ENCODE measurements at regions not wholly inside any gene's neighbourhood (a gene's known extent, or its start where the extent isn't known, plus 50 kb on each side); places are given as distances from the start of the nearest gene placed in this dataset.
"Not testable (repeated sequence)": the region's sequence is repeated elsewhere in the genome, so short reads cannot be mapped to it uniquely, and the experiment has no call there.

- Histone ChIP-seq H3K27me3 (ENCODE audit: insufficient read depth, low read depth, low read length) (no peaks in the 10 kb centered on the region), H2AFZ (ENCODE audit: low read depth, low read length) (no peak overlapping the region), H4K20me1 (ENCODE audit: insufficient read depth) (no peaks in the 10 kb centered on the region), H3K9me3 (ENCODE audit: low read length) (no peaks in the 10 kb centered on the region), H3K9ac (ENCODE audit: low read length) (no peak overlapping the region), H3K9me2 (ENCODE audit: insufficient read depth, low read length) (no peaks in the 10 kb centered on the region), H3K4me3 (ENCODE audit: low read length) (no peak overlapping the region), H3K4me2 (ENCODE audit: low read length) (no peak overlapping the region), H3K36me3 (ENCODE audit: insufficient read depth, low read length) (no peaks in the 10 kb centered on the region), H3K79me2 (replicated peaks; ENCODE audit: insufficient read depth, low read length) (no peaks in the 10 kb centered on the region), H3K27ac (ENCODE audit: low read length) (no peak overlapping the region), H3F3A (ENCODE audit: insufficient read depth, low read length, poor library complexity, severe bottlenecking) (no peaks in the 10 kb centered on the region)
- no peak for TF ChIP-seq EP300 (conservative IDR thresholded peaks at IDR 0.05; ENCODE audit: poor library complexity, severe bottlenecking)
These were observed 83.7 kb upstream of the TRIM77 start for GRCh38 chr11:89626366-89626765.

- not testable (repeated sequence) for H3F3A ChIP-seq (ENCODE audit: insufficient read depth, low read length, poor library complexity, severe bottlenecking); H2AFZ ChIP-seq (ENCODE audit: low read depth, low read length); H3K4me3 ChIP-seq (ENCODE audit: low read length); H3K36me3 ChIP-seq (ENCODE audit: insufficient read depth, low read length); H3K27me3 ChIP-seq (ENCODE audit: insufficient read depth, low read depth, low read length); H3K9ac ChIP-seq (ENCODE audit: low read length); H3K9me3 ChIP-seq (ENCODE audit: low read length); H3K27ac ChIP-seq (ENCODE audit: low read length); H3K4me2 ChIP-seq (ENCODE audit: low read length); H3K9me2 ChIP-seq (ENCODE audit: insufficient read depth, low read length); H3K79me2 ChIP-seq (replicated peaks; ENCODE audit: insufficient read depth, low read length); H4K20me1 ChIP-seq (ENCODE audit: insufficient read depth)
These were observed 83.2 kb upstream of the TRIM77 start for GRCh38 chr11:89626881-89627280.

- no peaks in the 10 kb centered on the region for H3K36me3 ChIP-seq (ENCODE audit: insufficient read depth, low read length)
- no peak overlapping the region for H3K27ac ChIP-seq (ENCODE audit: low read length)
- no peaks in the 10 kb centered on the region for H3K9me3 ChIP-seq (ENCODE audit: low read length)
These were observed 76.9 kb upstream of the TRIM77 start for GRCh38 chr11:89633135-89633705.

GRCh38 chr11:89640777-89641176, 69.3 kb upstream of the TRIM77 start:
- not testable (repeated sequence) for H2AFZ ChIP-seq (ENCODE audit: low read depth, low read length); H3K27ac ChIP-seq (ENCODE audit: low read length); H3K27me3 ChIP-seq (ENCODE audit: insufficient read depth, low read depth, low read length); H3K4me2 ChIP-seq (ENCODE audit: low read length); H3K79me2 ChIP-seq (replicated peaks; ENCODE audit: insufficient read depth, low read length); H3K9me3 ChIP-seq (ENCODE audit: low read length); H3K36me3 ChIP-seq (ENCODE audit: insufficient read depth, low read length); H3K9ac ChIP-seq (ENCODE audit: low read length); H3F3A ChIP-seq (ENCODE audit: insufficient read depth, low read length, poor library complexity, severe bottlenecking); H3K9me2 ChIP-seq (ENCODE audit: insufficient read depth, low read length); H4K20me1 ChIP-seq (ENCODE audit: insufficient read depth); H3K4me3 ChIP-seq (ENCODE audit: low read length)

More at GRCh38 chr11:89633135-89633705, 76.9 kb upstream of the TRIM77 start:
- Histone ChIP-seq H3K9me2 (ENCODE audit: insufficient read depth, low read length) (no peaks in the 10 kb centered on the region), H3K4me2 (ENCODE audit: low read length) (no peak overlapping the region), H4K20me1 (ENCODE audit: insufficient read depth) (no peaks in the 10 kb centered on the region), H3K4me3 (ENCODE audit: low read length) (no peak overlapping the region), H3F3A (ENCODE audit: insufficient read depth, low read length, poor library complexity, severe bottlenecking) (no peaks in the 10 kb centered on the region), H3K27me3 (ENCODE audit: insufficient read depth, low read depth, low read length) (no peaks in the 10 kb centered on the region), H3K9ac (ENCODE audit: low read length) (no peak overlapping the region), H2AFZ (ENCODE audit: low read depth, low read length) (no peak overlapping the region), H3K79me2 (replicated peaks; ENCODE audit: insufficient read depth, low read length) (no peaks in the 10 kb centered on the region)
- TF ChIP-seq REST (IDR thresholded peaks at IDR 0.05; ENCODE audit: borderline replicate concordance) (no peak), RAD21 (conservative IDR thresholded peaks at IDR 0.05) (no peak)

GRCh38 chr11:89648232-89648631, 61.9 kb upstream of the TRIM77 start:
- not testable (repeated sequence) for H3K27ac ChIP-seq (ENCODE audit: low read length); H3K9ac ChIP-seq (ENCODE audit: low read length); H3K4me2 ChIP-seq (ENCODE audit: low read length); H3F3A ChIP-seq (ENCODE audit: insufficient read depth, low read length, poor library complexity, severe bottlenecking); H2AFZ ChIP-seq (ENCODE audit: low read depth, low read length); H3K36me3 ChIP-seq (ENCODE audit: insufficient read depth, low read length); H3K4me3 ChIP-seq (ENCODE audit: low read length); H3K27me3 ChIP-seq (ENCODE audit: insufficient read depth, low read depth, low read length); H4K20me1 ChIP-seq (ENCODE audit: insufficient read depth); H3K9me3 ChIP-seq (ENCODE audit: low read length); H3K9me2 ChIP-seq (ENCODE audit: insufficient read depth, low read length); H3K79me2 ChIP-seq (replicated peaks; ENCODE audit: insufficient read depth, low read length)

GRCh38 chr11:89648996-89649395, 61.1 kb upstream of the TRIM77 start:
- not testable (repeated sequence) for H3K9me2 ChIP-seq (ENCODE audit: insufficient read depth, low read length); H3K4me3 ChIP-seq (ENCODE audit: low read length); H3K9me3 ChIP-seq (ENCODE audit: low read length); H4K20me1 ChIP-seq (ENCODE audit: insufficient read depth); H3K4me2 ChIP-seq (ENCODE audit: low read length); H3K36me3 ChIP-seq (ENCODE audit: insufficient read depth, low read length); H3K27me3 ChIP-seq (ENCODE audit: insufficient read depth, low read depth, low read length); H2AFZ ChIP-seq (ENCODE audit: low read depth, low read length); H3K79me2 ChIP-seq (replicated peaks; ENCODE audit: insufficient read depth, low read length); H3K9ac ChIP-seq (ENCODE audit: low read length); H3K27ac ChIP-seq (ENCODE audit: low read length); H3F3A ChIP-seq (ENCODE audit: insufficient read depth, low read length, poor library complexity, severe bottlenecking)

- not testable (repeated sequence) for H3K27me3 ChIP-seq (ENCODE audit: insufficient read depth, low read depth, low read length); H3K9ac ChIP-seq (ENCODE audit: low read length); H3K36me3 ChIP-seq (ENCODE audit: insufficient read depth, low read length); H3K9me3 ChIP-seq (ENCODE audit: low read length); H3K4me3 ChIP-seq (ENCODE audit: low read length); H3K4me2 ChIP-seq (ENCODE audit: low read length); H2AFZ ChIP-seq (ENCODE audit: low read depth, low read length); H3K27ac ChIP-seq (ENCODE audit: low read length); H3K9me2 ChIP-seq (ENCODE audit: insufficient read depth, low read length); H3K79me2 ChIP-seq (replicated peaks; ENCODE audit: insufficient read depth, low read length); H4K20me1 ChIP-seq (ENCODE audit: insufficient read depth); H3F3A ChIP-seq (ENCODE audit: insufficient read depth, low read length, poor library complexity, severe bottlenecking)
These were observed 55.4 kb upstream of the TRIM77 start for GRCh38 chr11:89654669-89655068.

Data from neural cell (in vitro differentiated cells).